Fibroblast of mammary gland (primary cell): ENCODE measurements at regions not wholly inside any gene's neighbourhood (a gene's known extent, or its start where the extent isn't known, plus 50 kb on each side); places are given as distances from the start of the nearest gene placed in this dataset.
"Not testable (repeated sequence)": the region's sequence is repeated elsewhere in the genome, so short reads cannot be mapped to it uniquely, and the experiment has no call there.

Experiments
- DNase-seq: peaks from one replicate; pipeline ENCODE4 v3.0.0-alpha.2; 2010; ENCODE audit warnings: low read depth
- H3K4me3 ChIP-seq: 2 replicates; pipeline ENCODE4 v1.5.1; 2011; ENCODE audit warnings: low read depth, mild to moderate bottlenecking, low read length, moderate library complexity; ENCODE audit not compliant: control insufficient read depth
- TF ChIP-seq, protein P1 (sequence below): conservative IDR thresholded peaks from 2 replicates; pipeline ENCODE4 v1.5.1; 2011; ENCODE audit warnings: low read depth, low read length, inconsistent platforms; ENCODE audit not compliant: control insufficient read depth, insufficient read depth

GRCh38 chr6:21754891-21755290, 161.3 kb downstream of the SOX4 start:
- no peak overlapping the region for H3K4me3 ChIP-seq
- peak; percentile 79 for DNase-seq
- TF ChIP-seq, protein P1, sequence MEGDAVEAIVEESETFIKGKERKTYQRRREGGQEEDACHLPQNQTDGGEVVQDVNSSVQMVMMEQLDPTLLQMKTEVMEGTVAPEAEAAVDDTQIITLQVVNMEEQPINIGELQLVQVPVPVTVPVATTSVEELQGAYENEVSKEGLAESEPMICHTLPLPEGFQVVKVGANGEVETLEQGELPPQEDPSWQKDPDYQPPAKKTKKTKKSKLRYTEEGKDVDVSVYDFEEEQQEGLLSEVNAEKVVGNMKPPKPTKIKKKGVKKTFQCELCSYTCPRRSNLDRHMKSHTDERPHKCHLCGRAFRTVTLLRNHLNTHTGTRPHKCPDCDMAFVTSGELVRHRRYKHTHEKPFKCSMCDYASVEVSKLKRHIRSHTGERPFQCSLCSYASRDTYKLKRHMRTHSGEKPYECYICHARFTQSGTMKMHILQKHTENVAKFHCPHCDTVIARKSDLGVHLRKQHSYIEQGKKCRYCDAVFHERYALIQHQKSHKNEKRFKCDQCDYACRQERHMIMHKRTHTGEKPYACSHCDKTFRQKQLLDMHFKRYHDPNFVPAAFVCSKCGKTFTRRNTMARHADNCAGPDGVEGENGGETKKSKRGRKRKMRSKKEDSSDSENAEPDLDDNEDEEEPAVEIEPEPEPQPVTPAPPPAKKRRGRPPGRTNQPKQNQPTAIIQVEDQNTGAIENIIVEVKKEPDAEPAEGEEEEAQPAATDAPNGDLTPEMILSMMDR: no peak

DNA sequence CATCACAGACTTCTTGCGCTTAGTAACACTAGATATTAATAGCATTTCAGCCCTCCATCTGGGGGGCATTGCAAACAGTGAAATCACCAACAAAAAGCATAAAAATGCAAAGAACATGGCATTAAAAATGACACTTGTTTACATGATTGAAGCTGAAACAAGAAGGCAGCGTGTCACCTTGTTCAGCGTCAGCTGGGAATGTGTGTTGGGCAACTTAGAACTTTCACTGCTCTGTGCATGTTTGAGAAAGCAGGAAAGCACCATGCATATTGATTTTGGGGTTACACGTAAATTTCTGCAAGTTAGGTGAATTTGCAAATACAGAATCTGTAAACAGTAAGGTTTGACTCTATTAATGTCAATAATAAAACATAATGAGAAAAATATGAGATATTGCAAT, 162.9 kb downstream of the SOX4 start:
- no peak for DNase-seq
- no peak overlapping the region for H3K4me3 ChIP-seq
- TF ChIP-seq, protein P1: no peak

- H3K4me3 ChIP-seq, DNase-seq: not testable (repeated sequence)
Observed at GRCh38 chr6:21757392-21757791, 163.8 kb downstream of the SOX4 start.

DNA sequence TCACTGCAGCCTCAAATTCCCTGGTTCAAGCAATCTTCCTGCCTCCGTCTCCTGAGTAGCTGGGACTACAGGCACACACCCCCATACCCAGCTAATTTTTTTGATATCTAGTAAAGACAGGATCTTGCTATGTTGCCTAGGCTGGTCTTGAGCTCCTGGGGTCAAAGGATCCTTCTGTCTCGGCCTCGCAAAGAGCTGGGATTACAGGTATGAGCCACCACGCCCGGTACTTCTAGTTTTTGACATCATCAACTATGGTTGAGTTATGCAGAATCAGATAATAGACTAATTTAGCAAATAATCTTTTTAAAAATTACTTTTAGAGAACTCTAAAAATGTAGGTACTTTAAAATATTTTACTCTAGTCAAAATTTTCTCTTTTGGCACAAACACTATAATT, 166.2 kb downstream of the SOX4 start:
- TF ChIP-seq, protein P1: no peak
- no peak for DNase-seq
- H3K4me3 ChIP-seq: no peak overlapping the region

DNA sequence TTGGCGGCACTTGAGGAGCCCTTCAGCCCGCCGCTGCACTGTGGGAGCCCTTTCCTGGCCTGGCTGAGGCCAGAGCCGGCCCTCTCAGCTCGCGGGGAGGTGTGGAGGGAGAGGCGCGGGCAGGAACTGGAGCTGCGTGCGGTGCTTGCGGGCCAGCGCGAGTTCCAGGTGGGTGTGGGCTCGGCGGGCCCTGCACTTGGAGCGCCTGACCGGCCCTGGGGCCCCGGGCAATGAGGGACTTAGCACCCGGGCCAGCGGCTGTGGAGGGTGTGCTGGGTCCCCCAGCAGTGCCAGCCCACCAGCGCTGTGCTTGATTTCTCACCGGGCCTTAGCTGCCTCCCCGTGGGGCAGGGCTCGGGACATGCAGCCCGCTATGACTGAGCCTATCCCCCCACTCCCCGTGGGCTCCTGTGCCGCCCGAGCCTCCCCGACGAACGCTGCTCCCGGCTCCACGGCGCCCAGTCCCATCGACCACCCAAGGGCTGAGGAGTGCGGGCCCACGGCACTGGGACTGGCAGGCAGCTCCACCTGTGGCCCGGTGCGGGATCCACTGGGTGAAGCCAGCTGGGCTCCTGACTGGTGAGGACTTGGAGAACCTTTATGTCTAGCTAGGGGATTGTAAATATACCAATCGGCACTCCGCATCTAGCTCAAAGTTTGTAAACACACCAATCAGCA, 167.6 kb downstream of the SOX4 start:
- DNase-seq: not testable (repeated sequence)

GRCh38 chr6:21764989-21765388, 171.4 kb downstream of the SOX4 start:
- TF ChIP-seq, protein P1: no peak
- no peak for DNase-seq
- H3K4me3 ChIP-seq: no peak overlapping the region

More for the DNA sequence above, 167.6 kb downstream of the SOX4 start:
- not testable (repeated sequence) for H3K4me3 ChIP-seq

- TF ChIP-seq, protein P1: no peak
Observed at GRCh38 chr6:21767891-21768648, 174.5 kb downstream of the SOX4 start.

More at GRCh38 chr6:21767891-21768648, 174.5 kb downstream of the SOX4 start:
- peak; percentile 77 for DNase-seq
- H3K4me3 ChIP-seq: no peak overlapping the region
